ENCODE measurements at regions not wholly inside any gene's neighbourhood (a gene's known extent, or its start where the extent isn't known, plus 50 kb on each side); places are given as distances from the start of the nearest gene placed in this dataset.

DNA sequence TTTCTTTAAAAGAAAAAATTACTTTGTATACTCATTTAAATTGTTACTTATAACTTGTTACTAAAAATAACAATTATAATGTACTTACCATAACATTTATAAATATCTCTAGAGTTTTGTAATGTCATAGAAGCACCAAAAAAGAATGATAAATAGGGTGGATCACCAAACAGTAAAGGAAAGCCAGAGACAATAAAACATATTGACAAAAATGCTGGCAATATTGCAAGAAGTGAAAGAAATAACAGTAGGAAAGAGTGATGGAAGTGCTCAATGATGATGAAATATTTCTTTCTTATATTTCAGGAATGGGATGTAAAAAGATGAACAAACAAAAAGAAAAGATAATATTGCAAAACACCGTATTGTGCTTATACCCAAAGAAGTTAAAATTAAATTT lies 301.7 kb downstream of the CENPW start:
- Histone ChIP-seq H3K4me1 (ENCODE audit: control insufficient read depth in 1 of 2, insufficient read depth in 1 of 2, low read depth in 1 of 2, low read length in 1 of 2) (no peaks in the 10 kb centered on the region), H3K27ac (no peak overlapping the region), H3K27me3 (no peaks in the 10 kb centered on the region), H3K4me3 (ENCODE audit: low read depth in 1 of 2, low read length in 1 of 2) (no peak overlapping the region), H3K9me3 (no peaks in the 10 kb centered on the region), H3K36me3 (no peaks in the 10 kb centered on the region)
- TF ChIP-seq, protein P1, sequence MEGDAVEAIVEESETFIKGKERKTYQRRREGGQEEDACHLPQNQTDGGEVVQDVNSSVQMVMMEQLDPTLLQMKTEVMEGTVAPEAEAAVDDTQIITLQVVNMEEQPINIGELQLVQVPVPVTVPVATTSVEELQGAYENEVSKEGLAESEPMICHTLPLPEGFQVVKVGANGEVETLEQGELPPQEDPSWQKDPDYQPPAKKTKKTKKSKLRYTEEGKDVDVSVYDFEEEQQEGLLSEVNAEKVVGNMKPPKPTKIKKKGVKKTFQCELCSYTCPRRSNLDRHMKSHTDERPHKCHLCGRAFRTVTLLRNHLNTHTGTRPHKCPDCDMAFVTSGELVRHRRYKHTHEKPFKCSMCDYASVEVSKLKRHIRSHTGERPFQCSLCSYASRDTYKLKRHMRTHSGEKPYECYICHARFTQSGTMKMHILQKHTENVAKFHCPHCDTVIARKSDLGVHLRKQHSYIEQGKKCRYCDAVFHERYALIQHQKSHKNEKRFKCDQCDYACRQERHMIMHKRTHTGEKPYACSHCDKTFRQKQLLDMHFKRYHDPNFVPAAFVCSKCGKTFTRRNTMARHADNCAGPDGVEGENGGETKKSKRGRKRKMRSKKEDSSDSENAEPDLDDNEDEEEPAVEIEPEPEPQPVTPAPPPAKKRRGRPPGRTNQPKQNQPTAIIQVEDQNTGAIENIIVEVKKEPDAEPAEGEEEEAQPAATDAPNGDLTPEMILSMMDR (IDR thresholded peaks at IDR 0.05): no peak

DNA sequence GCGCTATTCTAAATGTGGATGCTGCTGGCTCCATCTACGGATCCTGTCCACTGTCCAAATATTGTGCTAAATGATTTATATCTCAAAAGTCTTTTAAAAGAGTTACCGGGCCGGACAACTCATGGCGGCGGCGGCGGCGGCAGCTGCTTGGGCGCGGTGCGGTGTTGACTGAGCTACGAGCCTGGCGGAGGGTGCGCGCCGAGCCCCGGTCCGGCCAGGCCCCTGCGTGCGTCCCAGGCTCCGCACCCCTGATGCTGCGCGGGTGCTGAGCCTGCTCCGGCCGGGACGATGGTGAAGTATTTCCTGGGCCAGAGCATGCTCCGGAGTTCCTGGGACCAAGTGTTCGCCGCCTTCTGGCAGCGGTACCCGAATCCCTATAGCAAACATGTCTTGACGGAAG lies 303.4 kb downstream of the CENPW start:
- no peak overlapping the region for H3K27ac ChIP-seq
- TF ChIP-seq, protein P1 (IDR thresholded peaks at IDR 0.05): no peak
- no peak overlapping the region for H3K4me3 ChIP-seq (ENCODE audit: low read depth in 1 of 2, low read length in 1 of 2)
- no peaks in the 10 kb centered on the region for H3K36me3 ChIP-seq
- H3K9me3 ChIP-seq: no peaks in the 10 kb centered on the region
- H3K4me1 ChIP-seq (ENCODE audit: control insufficient read depth in 1 of 2, insufficient read depth in 1 of 2, low read depth in 1 of 2, low read length in 1 of 2): no peaks in the 10 kb centered on the region
- no peaks in the 10 kb centered on the region for H3K27me3 ChIP-seq

DNA sequence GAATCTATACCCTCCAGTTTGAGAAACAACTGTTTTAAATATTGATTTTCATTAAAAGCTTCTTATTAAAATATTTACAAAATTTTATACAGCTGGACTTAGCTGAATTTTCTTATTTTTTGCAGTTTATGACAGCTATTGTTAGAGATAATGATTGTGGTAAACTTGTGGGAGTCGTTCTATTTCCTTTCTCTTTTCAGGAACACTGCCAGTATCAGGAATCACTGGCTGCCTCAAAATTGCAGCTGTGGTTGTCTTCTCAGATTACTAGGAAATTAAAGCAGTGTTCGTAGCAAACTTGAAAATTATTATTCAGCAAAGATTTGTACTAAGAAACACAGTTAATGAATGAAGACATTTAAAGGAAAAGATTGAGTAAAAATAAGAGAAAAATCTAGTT lies 311.0 kb downstream of the CENPW start:
- Histone ChIP-seq H3K9me3 (no peaks in the 10 kb centered on the region), H3K36me3 (no peaks in the 10 kb centered on the region), H3K4me3 (ENCODE audit: low read depth in 1 of 2, low read length in 1 of 2) (no peak overlapping the region), H3K27me3 (no peaks in the 10 kb centered on the region), H3K27ac (no peak overlapping the region), H3K4me1 (ENCODE audit: control insufficient read depth in 1 of 2, insufficient read depth in 1 of 2, low read depth in 1 of 2, low read length in 1 of 2) (no peaks in the 10 kb centered on the region)
- TF ChIP-seq, protein P1 (IDR thresholded peaks at IDR 0.05): no peak

DNA sequence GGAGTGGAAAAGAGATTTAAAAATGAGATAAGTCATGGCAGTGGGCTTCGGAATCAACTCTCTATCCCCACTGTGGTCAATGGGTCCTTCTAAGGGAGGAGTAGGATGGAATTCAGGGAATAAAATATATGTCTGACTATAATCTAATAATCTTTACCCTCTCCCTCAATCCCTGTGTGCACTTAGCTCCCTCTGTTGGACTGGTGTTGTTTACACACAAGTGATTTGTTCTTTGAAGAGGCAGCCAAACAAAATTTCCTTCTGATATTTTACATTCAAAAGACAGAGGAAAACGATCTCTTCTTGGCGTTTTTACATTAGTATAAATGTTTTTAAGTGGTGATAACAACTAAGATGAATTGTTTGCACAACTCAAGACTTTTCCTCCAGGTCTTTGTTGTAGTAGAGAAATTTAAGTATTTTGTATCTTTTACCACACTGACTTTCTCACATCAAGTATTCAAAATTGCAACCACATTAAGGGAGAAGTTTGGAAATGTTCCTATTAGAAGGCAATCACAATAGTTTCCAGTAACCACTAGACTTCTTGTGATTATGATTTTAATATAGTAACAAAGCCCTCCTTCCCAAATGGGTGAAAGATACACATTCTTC lies 317.8 kb downstream of the CENPW start:
- no peaks in the 10 kb centered on the region for H3K27me3 ChIP-seq

DNA sequence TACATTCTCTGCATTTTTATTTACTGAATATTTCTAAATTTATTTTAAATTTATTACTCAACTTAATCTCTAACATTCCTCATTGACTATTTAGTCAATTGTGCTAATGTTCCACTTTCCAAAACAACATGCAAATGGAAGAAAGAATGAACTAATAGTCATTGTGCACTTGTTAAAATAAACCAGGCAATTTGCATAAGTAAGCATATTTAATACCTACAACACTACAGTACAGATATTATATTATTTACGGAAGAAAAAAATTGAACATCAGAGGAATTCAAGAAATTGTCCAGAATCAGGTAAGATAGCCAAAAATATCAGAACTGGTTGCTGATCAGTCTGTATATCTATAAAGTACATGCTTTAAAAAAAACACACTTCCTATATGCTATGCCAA lies 320.5 kb downstream of the CENPW start:
- no peaks in the 10 kb centered on the region for H3K36me3 ChIP-seq
- no peaks in the 10 kb centered on the region for H3K27me3 ChIP-seq
- TF ChIP-seq, protein P1 (IDR thresholded peaks at IDR 0.05): no peak
- no peak overlapping the region for H3K27ac ChIP-seq
- H3K9me3 ChIP-seq: no peaks in the 10 kb centered on the region
- H3K4me3 ChIP-seq (ENCODE audit: low read depth in 1 of 2, low read length in 1 of 2): no peak overlapping the region
- H3K4me1 ChIP-seq (ENCODE audit: control insufficient read depth in 1 of 2, insufficient read depth in 1 of 2, low read depth in 1 of 2, low read length in 1 of 2): no peaks in the 10 kb centered on the region

More for the DNA sequence above, 317.8 kb downstream of the CENPW start:
- Histone ChIP-seq H3K4me3 (ENCODE audit: low read depth in 1 of 2, low read length in 1 of 2) (no peak overlapping the region), H3K9me3 (no peaks in the 10 kb centered on the region), H3K4me1 (ENCODE audit: control insufficient read depth in 1 of 2, insufficient read depth in 1 of 2, low read depth in 1 of 2, low read length in 1 of 2) (no peaks in the 10 kb centered on the region), H3K27ac (no peak overlapping the region), H3K36me3 (no peaks in the 10 kb centered on the region)
- TF ChIP-seq, protein P1 (IDR thresholded peaks at IDR 0.05): no peak

Measured in neutrophil (primary cell).